Loucy (cell line): ENCODE measurements at regions not wholly inside any gene's neighbourhood (a gene's known extent, or its start where the extent isn't known, plus 50 kb on each side); places are given as distances from the start of the nearest gene placed in this dataset.

Experiments
- H2AFZ ChIP-seq: fragments of 200-600 bp; sonication (generic); 2 replicates; pipeline ENCODE4 v1.6.0; 2016; ENCODE audit warnings: antibody characterized with exemption, mild to moderate bottlenecking, low read length, moderate library complexity
- H3F3A ChIP-seq: fragments of 200-600 bp; 2 replicates; pipeline ENCODE4 v1.6.0; 2016; ENCODE audit warnings: antibody characterized with exemption, low read depth, mild to moderate bottlenecking
- H3K27me3 ChIP-seq: fragments of 200-600 bp; sonication (generic); 2 replicates; pipeline ENCODE4 v1.6.1; 2014; ENCODE audit warnings: low read length, mild to moderate bottlenecking; ENCODE audit not compliant: insufficient read depth, poor library complexity, severe bottlenecking
- H3K36me3 ChIP-seq: fragments of 200-600 bp; sonication (generic); 2 replicates; pipeline ENCODE4 v1.6.1; 2016; ENCODE audit warnings: low read length; ENCODE audit not compliant: insufficient read depth
- H3K4me1 ChIP-seq: fragments of 200-600 bp; sonication (generic); 2 replicates; pipeline ENCODE4 v1.5.1; 2014; ENCODE audit warnings: low read length, mild to moderate bottlenecking; ENCODE audit not compliant: insufficient read depth, poor library complexity, severe bottlenecking
- H3K4me2 ChIP-seq: fragments of 200-600 bp; sonication (generic); 2 replicates; pipeline ENCODE4 v1.6.0; 2014; ENCODE audit warnings: antibody characterized with exemption, low read length, low read depth, mild to moderate bottlenecking; ENCODE audit not compliant: poor library complexity, severe bottlenecking
- H3K4me3 ChIP-seq: fragments of 200-600 bp; sonication (generic); 2 replicates; pipeline ENCODE4 v1.5.1; 2014; ENCODE audit warnings: low read length, mild to moderate bottlenecking, mixed read lengths; ENCODE audit not compliant: poor library complexity, severe bottlenecking
- H3K79me2 ChIP-seq: fragments of 200-600 bp; sonication (generic); 2 replicates; pipeline ENCODE4 v1.6.1; 2014; ENCODE audit warnings: low read length; ENCODE audit not compliant: insufficient read depth
- H3K9ac ChIP-seq: fragments of 200-600 bp; sonication (generic); 2 replicates; pipeline ENCODE4 v1.6.0; 2014; ENCODE audit warnings: mild to moderate bottlenecking, low read depth, low read length, moderate library complexity; ENCODE audit not compliant: poor library complexity, severe bottlenecking
- H3K9me2 ChIP-seq: fragments of 200-600 bp; sonication (generic); replicated peaks from 2 replicates; pipeline ENCODE4 v1.6.1; 2016; ENCODE audit warnings: low read depth, low read length, mixed read lengths
- H3K9me3 ChIP-seq: fragments of 200-600 bp; sonication (generic); 2 replicates; pipeline ENCODE4 v1.6.1; 2014; ENCODE audit warnings: mild to moderate bottlenecking, antibody characterized with exemption, low read length, low read depth; ENCODE audit not compliant: insufficient read depth
- H4K20me1 ChIP-seq: fragments of 200-600 bp; sonication (generic); 2 replicates; pipeline ENCODE4 v1.6.0; 2014; ENCODE audit warnings: antibody characterized with exemption, low read length, mild to moderate bottlenecking; ENCODE audit not compliant: insufficient read depth, poor library complexity, severe bottlenecking
- CTCF ChIP-seq: fragments of 200-600 bp; sonication (generic); conservative IDR thresholded peaks from 2 replicates; pipeline ENCODE4 v1.5.1; 2014; ENCODE audit warnings: mild to moderate bottlenecking, antibody characterized with exemption, low read length
- EZH2phosphoT487 ChIP-seq: fragments of 200-600 bp; IDR thresholded peaks from 2 replicates; pipeline ENCODE4 v1.6.1; 2018; ENCODE audit warnings: antibody characterized with exemption, mild to moderate bottlenecking, moderate library complexity, borderline replicate concordance

GRCh38 chr2:128835974-128836373 lies 517.3 kb upstream of the HS6ST1 start:
- no peak overlapping the region for H3K4me3 ChIP-seq
- H3K9me3 ChIP-seq, result no peaks in the 10 kb centered on the region
- H3K27me3 ChIP-seq, result no peaks in the 10 kb centered on the region
- TF ChIP-seq CTCF, result no peak
- TF ChIP-seq EZH2phosphoT487, result no peak
- H4K20me1 ChIP-seq, result no peaks in the 10 kb centered on the region
- no peak overlapping the region for H2AFZ ChIP-seq
- no peaks in the 10 kb centered on the region for H3F3A ChIP-seq
- no peak overlapping the region for H3K9ac ChIP-seq
- H3K79me2 ChIP-seq, result no peaks in the 10 kb centered on the region
- H3K4me1 ChIP-seq, result peaks cover 6% of the 10 kb centered on the region
- no peaks in the 10 kb centered on the region for H3K9me2 ChIP-seq
- no peak overlapping the region for H3K4me2 ChIP-seq
- no peaks in the 10 kb centered on the region for H3K36me3 ChIP-seq

GRCh38 chr2:128836559-128837100 lies 518.0 kb upstream of the HS6ST1 start:
- H2AFZ ChIP-seq, result no peak overlapping the region
- no peaks in the 10 kb centered on the region for H3K79me2 ChIP-seq
- H3K9me3 ChIP-seq, result no peaks in the 10 kb centered on the region
- H3K4me1 ChIP-seq, result peaks cover 13% of the 10 kb centered on the region
- H3K9ac ChIP-seq, result no peak overlapping the region
- TF ChIP-seq CTCF, result no peak
- TF ChIP-seq EZH2phosphoT487, result no peak
- no peaks in the 10 kb centered on the region for H3K36me3 ChIP-seq
- H3K27me3 ChIP-seq, result no peaks in the 10 kb centered on the region
- no peak overlapping the region for H3K4me3 ChIP-seq
- H3K4me2 ChIP-seq, result no peak overlapping the region
- H3K9me2 ChIP-seq, result no peaks in the 10 kb centered on the region
- no peaks in the 10 kb centered on the region for H4K20me1 ChIP-seq
- H3F3A ChIP-seq, result no peaks in the 10 kb centered on the region; the same call in 1 of the 2 replicates

- no peak overlapping the region for H3K9ac ChIP-seq
- TF ChIP-seq CTCF, result no peak
- TF ChIP-seq EZH2phosphoT487, result no peak
- H3F3A ChIP-seq, result no peaks in the 10 kb centered on the region; the same call in 1 of the 2 replicates
- peaks cover 20% of the 10 kb centered on the region for H3K4me1 ChIP-seq
- H3K9me3 ChIP-seq, result no peaks in the 10 kb centered on the region
- H3K36me3 ChIP-seq, result no peaks in the 10 kb centered on the region
- H3K9me2 ChIP-seq, result no peaks in the 10 kb centered on the region
- H3K4me3 ChIP-seq, result no peak overlapping the region
- no peak overlapping the region for H3K4me2 ChIP-seq
- no peak overlapping the region for H2AFZ ChIP-seq
- no peaks in the 10 kb centered on the region for H4K20me1 ChIP-seq
- H3K27me3 ChIP-seq, result no peaks in the 10 kb centered on the region
- no peaks in the 10 kb centered on the region for H3K79me2 ChIP-seq
These were observed 519.6 kb upstream of the HS6ST1 start for GRCh38 chr2:128838244-128838643.
